CD4-positive, alpha-beta T cell treated with Interleukin-15 for 4 hours (primary cell): ENCODE measurements at regions not wholly inside any gene's neighbourhood (a gene's known extent, or its start where the extent isn't known, plus 50 kb on each side); places are given as distances from the start of the nearest gene placed in this dataset.

Source experiments
- DNase-seq: peaks from one replicate; pipeline ENCODE4 v3.0.0-alpha.2; 2020; ENCODE audit warnings: low spot score

GRCh38 chr6:26216359-26216885, 129.2 kb downstream of the HFE start:
- peak; percentile 94 for DNase-seq

GRCh38 chr6:26216886-26217713, 129.9 kb downstream of the HFE start:
- peak; percentile 68 for DNase-seq

DNA sequence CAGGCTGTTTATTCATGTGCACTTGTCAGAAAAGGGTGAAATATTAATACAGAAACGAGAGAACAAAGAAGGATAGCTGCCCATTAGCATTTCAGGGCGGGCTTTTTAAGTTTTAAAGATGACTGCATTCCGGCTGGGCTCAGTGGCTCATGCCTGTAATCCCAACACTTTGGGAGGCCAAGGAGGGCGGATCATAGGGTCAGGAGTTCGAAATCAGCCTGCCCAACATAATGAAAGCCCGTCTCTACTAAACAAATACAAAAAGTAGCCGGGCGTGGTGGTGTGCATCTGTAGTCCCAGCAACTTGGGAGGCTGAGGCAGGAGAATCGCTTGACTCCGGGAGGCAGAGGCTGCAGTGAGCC, 130.5 kb downstream of the HFE start:
- no peak for DNase-seq

DNA sequence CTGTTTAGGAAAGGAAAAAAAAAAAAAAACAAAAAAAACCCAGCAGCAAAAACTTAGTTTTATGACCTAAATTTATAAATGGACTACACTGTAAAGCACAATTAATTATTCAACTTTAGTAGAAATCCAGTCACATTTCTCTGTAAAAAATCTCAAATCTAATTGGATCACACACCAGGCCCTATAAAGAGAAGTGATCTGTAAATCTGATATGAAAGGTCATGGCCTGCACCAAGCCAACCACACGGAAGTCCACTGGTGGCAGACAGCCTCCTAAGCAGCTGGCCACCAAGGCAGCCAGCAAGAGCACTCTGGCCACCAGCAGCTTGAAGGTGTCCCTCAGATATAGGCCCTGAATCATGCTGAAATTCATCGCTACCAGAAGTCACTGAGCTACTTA, 131.6 kb downstream of the HFE start:
- no peak for DNase-seq

DNA sequence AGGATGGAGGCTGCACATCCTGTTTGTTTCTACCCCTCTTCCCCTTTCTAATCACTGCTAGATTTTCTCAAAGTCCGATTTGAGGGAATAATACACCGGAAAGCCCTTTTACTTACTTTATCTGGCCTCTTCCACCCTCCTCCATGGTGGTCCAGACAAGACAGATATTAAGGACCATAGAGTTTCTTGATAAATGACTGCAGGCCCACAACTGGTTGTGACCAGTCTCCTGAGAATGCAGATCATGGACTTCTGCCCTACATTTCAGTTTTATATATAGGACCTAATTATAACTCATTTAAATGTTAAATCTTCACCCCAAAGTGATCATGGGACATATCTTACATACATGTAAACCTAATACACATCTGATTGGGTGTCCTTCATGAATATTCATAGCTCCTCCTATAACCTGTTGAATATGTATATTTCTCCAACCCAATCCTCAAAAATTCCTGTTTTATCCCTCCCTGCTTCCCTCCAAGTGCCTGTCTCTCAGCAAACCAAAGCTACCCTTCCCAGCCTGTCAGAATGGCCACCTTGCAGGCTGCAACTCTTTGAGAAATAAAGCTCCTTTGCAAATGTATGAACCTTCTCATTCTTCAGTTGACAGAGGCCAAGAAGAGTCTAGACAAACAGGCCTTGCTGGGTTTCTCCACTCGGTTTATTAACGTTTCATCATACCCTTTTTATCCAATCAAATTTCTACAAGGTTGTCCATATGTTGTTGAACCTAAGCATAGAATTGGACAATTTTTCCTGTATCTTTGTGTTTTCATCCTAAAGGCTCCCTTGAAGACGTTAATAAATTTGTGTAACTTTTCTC, 133.1 kb downstream of the HFE start:
- no peak for DNase-seq

GRCh38 chr6:26221186-26221585, 134.0 kb downstream of the HFE start:
- no peak for DNase-seq

DNA sequence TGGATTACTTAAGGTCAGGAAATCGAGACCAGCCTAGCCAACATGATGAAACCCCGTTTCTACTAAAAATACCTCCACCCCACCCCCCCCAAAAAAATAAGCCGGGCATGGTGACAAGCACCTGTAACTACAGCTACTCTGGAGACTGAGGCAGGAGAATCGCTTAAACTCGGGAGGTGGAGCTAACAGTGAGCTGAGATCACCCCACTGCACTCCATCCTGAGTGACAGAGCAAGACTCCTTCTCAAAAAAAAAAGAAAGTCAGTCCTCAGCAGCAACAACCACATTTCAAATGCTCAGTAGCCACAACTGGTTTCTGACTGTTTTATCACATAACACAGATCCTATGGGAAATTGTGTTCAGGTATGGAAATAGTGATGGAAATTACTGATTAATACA, 135.3 kb downstream of the HFE start:
- no peak for DNase-seq

GRCh38 chr6:26223228-26223627, 136.0 kb downstream of the HFE start:
- no peak for DNase-seq

GRCh38 chr6:26223650-26224546, 136.7 kb downstream of the HFE start:
- DNase-seq, result peak; percentile 77

DNA sequence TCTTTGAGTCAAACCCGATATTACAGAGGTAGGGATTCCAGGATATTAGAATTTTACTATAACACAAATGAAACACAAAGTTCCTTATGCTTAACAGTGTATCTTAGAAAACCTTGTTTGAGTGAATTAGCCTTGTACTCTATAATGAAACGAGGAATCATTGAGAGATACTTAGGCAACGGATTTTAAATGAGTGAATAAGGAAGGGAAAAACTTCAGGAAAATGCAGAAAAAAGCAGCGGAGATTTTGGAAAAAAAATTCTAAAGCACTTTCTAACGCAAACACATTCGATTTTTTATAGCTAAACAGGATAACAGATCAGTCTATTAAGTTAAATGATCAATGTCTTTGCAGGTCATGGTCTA, 137.3 kb downstream of the HFE start:
- DNase-seq, result no peak

GRCh38 chr6:26224940-26225847, 138.0 kb downstream of the HFE start:
- no peak for DNase-seq

DNA sequence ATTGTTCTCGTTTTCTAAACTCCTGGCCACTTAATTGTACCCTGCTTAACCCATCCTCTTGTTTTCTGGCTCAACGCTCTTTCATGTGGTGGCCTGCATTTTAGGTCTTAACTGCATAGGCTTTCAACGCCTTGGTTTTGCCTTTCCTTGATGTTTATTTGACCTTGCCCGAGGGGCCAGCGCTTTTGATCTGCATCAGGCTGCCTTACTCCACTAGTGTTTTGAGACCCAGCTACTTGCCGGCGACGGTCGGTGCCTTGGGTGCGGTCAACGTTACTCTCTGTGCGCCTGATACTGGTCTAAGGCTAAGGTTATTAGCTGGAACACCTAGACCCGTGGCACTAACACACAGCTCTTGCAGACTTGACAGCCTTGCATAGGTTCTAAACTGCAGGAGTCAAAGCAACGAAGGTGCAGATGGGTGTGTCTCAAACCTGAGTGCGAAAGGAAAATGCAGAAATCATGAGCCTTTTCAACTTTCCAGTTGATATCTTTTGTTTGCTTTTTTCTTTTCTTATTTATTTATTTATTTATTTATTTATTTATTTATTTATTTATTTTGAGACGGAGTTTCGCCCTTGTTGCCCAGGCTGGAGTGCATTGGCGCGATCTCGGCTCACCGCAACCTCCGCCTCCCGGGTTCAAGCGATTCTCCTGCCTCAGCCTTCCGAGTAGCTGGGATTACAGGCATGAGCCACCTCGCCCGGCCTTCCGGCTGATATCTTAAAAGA, 138.8 kb downstream of the HFE start:
- DNase-seq, result no peak

DNA sequence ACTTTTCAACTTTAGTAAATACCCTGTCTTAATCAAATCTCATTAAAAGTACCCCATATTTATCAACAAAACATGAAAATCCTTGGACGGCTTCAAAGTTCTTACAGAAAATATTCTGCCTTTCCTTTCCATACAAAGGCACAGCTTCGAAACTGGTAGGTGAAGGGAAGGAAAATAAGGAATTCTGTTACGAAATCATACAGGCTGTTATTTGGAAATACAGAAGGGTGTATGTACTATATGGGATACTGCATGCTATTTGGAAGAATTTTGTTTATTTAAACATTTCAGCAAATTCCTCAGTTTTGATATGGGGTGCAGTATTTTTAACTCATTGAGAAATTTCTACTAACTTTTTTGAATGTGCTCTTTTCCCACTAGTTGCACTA, 138.4 kb upstream of the BTN3A2 start:
- no peak for DNase-seq

- DNase-seq, result no peak
Observed at GRCh38 chr6:26230351-26230750, 134.6 kb upstream of the BTN3A2 start.

DNA sequence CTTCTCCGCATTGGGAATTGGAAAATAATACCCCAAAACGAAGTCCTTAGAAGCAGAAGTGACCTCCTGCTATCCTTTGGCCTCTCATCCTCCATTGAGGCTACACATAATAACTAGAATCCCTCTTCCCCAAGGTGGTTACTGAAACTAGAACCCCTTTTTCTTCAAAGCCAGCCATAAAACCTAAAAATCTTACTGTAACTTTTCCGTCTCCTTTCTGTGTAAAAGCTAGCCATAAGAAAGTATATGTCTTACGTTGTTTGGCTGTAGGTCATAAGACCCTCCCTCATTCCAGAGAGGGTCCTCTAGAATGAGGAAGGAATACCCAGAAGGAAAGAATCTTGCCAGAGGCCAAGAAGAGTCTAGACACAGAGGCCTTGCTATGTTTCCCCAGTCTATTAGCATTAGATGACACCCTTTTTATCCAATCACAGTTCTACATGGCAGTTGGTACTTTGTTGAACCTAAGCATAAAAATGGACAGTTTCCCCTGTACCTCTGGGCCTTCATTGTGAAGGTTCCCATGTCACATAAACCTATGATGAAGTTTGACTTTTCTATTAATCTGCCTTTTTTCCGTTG, 133.9 kb upstream of the BTN3A2 start:
- no peak for DNase-seq

DNA sequence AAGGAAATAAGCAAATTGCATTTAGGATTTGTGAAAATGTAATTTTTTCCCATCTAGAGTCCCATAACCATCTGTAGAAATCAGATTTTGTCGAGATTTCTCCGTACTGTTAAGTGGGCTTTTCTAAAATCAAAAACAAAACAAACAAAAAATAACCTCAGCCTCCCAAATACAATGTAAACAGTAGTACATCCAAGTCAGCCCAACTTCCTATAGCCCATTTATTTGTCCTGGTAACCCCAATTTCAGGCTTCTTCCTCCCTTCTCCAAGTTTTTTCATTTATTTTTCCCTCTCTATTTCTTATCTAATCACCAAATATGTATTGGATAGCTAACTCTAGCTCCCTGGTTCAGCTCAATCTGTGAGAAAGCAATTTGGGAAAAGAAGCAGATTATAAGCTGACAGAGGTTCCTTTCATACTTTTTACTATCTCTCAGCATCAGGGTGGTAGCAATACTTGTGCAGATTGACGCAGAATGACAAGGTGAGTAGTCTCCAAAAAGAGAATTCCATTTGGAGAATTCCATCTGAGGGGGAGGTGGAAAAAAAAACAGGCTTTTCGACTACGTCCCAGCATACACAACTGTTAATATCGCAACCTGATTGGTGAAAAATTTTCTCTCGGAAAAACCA, 132.6 kb upstream of the BTN3A2 start:
- no peak for DNase-seq

DNA sequence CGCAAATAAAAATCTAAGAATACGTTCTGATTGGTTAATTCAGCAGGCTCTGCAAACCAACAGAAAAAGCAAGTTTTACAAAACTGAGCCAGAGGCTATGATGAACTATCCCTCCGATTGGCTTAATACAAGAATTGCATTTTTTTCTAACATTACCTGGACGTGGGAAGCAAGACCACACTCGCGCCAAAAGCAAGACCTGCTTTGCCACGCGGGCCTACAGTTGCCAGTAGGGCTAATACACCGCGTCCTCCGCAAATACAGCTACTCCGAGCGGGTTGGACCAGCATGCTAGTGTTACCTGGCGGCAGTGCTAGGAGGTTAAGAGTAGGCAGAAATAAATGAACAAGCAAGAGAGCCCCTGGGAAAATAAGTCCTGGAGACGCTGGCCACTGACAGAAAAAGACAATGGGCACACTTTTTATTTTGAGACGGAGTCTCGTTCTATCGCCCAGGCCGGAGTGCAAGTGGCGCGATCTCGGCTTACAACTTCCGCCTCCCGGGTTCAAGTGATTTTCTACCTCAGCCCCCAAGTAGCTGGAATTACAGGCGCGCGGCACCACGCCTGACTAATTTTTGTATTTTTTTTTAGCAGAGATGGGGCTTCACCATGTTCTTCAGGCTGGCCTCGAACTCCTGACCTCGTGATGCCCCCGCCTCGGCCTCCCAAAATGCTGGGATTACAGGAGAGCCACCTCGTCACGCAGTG, 131.9 kb upstream of the BTN3A2 start:
- DNase-seq, result peak; percentile 51

DNA sequence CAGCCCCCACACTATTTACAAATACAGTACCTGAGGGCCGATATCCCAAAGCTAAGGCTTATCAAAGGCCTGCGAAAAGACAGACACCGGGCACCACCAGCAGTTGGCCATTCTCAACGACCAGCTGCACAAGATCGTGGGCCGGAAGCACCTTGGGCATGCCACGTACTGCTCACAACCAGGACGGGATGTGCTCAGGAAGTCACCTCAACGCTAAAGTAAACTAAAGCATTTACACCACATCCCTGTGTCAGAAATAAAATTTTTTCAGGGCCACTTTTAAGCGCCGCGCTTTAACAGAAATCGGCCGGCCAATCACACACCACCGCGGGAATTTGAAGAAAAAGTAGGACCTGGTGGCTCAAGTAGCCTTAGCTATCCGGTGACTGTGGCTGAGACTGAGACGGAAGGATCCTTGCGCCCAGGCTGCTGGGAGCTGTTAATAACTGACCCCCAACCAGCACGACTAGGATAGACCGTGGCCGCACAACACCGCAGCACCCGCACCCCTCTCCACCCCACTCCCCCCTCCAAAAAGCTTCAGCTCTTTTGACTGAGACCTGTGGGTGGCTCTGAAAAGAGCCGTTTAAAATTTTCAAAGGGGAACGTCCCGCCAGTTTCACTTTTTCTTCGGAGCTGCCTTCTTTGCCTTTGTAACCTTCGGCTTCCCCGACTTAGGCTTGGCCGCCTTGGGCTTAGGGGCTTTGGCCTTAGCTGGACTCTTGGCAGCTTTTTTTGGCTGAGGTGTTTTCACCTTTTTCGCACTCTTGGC, 131.2 kb upstream of the BTN3A2 start:
- DNase-seq, result peak; percentile 70
